ENCODE measurements at regions not wholly inside any gene's neighbourhood (a gene's known extent, or its start where the extent isn't known, plus 50 kb on each side); places are given as distances from the start of the nearest gene placed in this dataset.
"Not testable (repeated sequence)": the region's sequence is repeated elsewhere in the genome, so short reads cannot be mapped to it uniquely, and the experiment has no call there.

DNA sequence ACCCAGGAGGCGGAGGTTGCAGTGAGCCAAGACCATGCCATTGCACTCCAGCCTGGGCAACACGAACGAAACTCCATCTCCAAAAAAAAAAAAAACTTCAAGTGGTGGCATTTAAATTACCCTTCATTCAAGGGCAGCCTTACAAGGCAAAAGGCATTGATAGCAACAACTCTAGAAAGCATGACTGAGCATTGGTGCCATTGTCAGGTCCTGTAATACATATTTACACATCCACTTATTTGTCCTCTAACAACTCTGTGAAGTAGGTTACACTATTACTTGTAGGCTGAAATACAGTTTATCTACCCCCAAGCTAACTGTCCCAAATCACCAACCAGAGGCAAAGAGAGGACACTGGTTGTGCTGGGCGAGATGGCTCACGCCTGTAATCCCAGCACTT is 52.7 kb upstream of the LARP1 start:
- no peak for FAIRE-seq

DNA sequence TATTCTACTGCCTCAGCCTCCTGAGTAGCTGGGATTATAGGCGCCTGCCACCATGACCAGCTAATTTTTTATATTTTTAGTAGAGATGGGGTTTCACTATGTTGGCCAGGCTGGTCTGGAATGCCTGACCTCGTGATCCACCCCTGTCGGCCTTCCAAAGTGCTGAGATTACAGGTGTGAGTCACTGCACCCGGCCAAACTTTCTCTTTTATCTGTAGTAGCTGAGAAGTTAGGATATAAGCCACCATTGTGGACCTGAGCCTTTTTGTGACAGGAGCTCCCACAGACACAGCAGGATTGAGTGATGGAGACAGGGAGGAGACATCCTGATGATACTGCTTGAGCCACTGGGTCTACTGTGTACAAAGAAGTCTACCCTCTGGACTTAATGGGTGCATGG is 53.5 kb upstream of the LARP1 start:
- not testable (repeated sequence) for FAIRE-seq

DNA sequence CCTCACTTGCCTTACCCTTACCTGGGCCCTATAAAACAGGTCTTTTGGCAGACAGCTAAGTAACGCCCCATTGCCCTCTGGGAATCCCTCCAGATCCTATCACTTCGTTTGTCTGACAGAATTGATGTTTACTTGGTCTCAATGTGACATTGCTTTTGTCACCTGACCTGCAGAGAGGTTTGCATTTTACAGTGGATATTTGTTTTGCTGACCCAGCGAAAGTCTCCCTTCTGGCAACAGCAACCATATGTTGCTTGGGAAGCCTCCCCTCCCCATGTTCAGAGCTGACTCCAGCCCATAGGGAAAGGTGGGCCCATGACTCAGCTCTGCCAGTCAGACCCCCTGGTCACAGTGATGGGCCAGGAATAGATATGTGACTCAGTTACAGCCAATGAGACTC is 54.0 kb upstream of the LARP1 start:
- FAIRE-seq = no peak

DNA sequence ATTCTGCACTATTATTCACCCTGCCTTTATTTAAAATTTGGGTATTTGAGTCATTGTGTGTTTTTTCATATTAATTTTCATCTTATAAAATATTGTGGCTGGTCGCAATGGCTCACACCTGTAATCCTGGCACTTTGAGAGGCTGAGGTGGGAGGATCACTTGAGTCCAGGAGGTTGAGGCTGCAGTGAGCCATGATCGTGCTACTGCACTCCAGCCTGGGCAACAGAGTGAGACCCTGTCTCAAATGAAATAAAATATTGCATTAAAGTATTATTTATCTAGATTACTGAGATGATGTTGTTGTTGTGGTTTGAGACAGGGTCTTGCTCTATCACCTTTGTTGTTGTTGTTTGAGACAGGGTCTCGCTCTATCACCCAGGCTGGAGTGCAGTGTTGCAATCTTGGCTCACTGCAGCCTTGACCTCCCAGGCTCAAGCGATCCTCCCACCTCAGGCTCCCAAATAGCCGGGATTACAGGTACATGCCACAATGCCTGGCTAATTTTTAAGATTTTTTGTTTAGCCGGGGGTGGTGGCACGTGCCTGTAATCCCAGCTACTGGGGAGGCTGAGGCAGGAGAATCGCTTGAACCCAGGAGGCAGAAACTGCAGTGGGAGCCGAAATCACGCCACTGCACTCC is 54.8 kb upstream of the LARP1 start:
- not testable (repeated sequence) for FAIRE-seq

DNA sequence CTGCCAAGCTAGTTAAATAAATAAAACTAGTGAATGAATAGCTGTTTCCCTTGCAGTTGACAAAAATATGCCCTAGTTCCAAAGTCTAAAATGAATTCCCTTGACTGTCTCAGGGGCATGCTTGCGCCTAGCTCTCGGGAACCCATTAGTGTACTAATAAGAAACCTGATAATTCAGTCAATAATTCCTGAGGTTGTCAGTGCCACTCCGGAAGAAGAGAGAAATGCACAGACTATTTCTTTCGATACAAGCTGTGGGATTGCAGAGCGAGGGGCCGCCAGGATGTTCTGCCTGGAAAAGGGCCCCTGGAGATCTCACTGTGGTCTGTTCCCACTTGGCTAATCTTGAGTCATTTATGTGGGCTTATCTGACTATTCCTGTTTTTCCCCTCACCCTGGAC is 56.4 kb upstream of the LARP1 start:
- FAIRE-seq = no peak

DNA sequence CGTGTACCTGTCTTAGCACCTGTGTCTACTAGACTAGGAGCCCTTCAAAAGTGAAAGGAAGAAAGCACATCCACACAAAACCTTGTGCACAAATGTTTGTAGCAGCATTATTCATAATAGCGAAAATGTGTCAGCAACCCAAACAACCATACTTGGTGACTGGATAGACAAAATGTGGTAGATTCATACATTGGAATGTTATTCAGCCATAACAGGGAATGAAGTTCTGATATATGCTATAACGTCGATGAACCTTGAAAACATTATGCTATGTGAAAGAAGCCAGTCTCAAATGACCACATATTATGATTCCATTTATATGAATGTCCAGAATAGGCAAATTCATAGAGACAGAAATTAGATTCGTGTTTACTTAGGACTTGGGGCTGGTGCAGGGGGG is 57.8 kb upstream of the LARP1 start:
- FAIRE-seq = no peak

DNA sequence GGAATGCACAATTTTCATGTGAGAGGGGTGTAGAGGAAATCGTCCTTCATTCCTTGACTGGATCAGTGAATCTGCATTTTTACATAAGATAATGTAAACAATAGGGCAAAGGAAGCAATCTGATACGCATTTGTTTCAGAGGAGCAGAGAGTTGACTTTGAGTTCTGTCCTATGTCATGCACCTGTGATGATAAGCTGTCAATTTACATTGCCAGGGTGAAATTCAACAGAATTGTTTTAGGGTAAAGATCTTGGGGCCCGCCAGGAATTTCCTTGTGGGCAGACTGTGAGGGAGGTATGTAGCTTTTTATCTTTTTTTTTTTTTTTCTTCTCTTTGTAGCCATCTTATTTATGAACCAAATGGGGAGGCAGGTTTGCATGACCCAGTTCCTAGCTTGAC is 58.3 kb upstream of the LARP1 start:
- FAIRE-seq = no peak

DNA sequence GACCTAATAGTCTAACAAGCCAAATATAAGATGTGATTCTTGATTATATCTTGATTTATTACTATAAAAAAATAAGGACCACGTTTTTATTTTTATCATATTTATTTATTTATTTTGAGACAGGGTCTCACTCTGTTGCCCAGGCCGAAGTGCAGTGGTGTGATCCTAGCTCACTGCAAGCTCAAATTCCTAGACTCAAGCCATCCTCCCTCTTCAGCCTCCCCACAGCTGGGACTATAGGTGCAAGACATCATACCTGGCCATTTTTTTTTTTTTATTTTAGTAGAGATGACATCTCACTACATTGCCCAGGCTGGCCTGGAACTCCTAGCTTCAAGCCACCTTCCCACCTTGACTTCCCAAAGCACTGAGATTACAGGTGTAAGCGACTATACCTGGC is 61.0 kb upstream of the LARP1 start:
- no peak for FAIRE-seq

DNA sequence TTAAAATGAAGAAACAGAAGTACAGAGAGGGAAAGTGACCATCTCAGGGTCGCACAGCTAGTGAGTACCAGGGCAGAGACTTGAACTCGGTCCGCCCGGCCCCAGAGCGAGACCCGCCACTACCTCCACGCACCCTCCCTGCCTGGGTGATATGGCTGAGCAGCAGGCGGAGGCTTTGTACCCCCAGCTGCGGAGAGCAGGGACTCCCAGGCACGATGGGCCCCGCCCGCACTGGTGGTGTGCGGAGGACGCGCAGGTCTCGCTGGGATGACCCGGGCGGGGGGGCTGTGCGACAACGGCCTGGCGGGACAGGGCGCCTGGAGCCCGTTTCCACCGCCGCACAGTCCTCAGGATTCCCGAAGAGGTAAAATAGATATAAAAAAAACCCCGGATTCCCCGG is 64.7 kb upstream of the LARP1 start:
- FAIRE-seq = no peak

DNA sequence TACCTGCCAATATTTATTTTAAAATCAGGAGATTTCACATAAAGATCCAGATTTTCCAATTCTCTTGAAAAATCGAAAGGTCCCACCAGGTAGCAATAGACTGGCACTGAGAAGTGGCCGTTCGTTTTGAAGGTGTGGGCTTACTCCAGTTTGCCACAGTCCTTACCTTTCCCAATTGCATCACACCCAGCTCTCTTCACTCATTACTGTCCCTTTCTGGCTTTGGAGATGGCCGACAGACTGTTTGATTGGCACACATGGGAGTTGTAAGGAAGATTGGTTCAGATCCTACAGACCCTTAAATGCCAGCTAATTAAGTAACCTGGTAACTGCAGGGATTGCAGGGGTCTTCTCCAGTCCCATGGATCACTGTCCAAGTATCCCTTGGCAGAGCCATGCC is 68.7 kb upstream of the LARP1 start:
- FAIRE-seq = no peak

DNA sequence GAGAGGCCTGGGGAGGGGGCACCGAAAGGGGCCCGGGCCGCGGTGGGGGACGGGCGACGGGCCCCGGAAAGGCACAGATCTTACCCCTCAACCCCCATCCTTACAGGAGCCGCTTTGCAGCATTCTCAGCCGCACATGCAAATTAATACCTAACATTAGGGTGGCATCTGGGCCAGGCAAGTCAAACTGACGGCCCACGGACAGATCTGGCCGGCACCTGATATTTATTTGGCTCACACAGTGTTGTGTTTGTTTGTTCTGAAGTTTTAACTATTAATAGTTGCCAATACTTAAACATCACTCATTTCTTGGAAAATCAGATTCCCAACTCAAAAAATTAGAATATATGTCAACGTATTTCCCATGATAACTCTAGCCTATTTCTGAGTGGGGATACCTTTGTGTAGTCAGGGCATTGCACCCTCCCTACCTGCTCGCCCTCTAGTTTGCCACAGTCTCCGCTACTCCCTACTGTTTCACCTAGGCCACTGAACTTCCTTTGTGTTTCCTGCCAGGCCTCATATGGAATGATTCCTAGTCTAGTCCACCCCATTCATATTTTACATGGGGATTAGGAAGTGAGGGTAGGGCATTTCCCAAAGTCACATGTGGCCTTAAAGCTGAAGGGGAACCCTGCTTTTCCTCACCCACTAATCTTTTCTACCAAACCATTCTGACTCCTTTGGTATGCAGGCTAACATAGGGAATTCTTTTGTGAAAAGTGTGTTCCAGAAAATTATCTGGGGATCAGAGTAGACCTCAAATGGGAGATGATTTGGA is 71.9 kb upstream of the LARP1 start:
- no peak for FAIRE-seq

DNA sequence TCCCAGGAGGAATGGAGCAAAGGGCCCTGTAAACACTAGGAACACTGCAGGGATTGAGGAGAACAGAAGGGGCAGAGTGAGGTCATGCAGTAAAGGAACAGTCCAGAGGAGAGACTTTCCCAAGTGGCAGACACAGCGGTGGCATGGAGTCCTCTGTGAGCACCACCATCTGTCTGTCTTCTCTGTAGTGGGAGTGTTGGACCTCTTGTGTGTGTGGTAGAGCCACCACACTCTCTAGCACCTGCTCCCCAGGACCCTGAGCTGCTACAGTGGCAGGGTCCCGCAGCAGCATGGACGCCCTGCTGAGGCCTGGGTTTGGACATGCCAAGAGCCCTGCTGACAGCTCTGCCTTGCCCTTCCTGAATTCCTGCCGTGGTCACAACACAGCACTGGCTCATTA is 75.7 kb upstream of the LARP1 start:
- FAIRE-seq = no peak

DNA sequence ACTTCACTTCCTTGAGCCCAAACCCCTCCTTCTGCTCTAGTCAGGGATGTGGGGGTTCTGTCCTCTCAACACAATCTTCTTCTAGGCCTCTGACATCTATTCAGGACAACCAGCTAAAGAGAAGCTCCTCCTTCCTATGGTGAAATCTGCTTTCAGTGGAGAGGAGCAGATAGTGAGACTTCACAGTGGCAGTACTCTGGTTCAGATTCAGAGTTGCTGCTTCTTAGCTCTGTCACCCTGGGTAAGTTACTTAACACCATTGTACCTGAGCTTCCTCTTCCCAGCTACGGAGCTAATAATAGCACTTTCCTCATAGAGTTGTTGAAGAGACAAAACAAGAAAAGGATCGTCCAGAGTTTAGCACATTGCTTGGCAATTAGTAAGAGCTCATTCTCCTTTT is 77.3 kb upstream of the LARP1 start:
- no peak for FAIRE-seq

DNA sequence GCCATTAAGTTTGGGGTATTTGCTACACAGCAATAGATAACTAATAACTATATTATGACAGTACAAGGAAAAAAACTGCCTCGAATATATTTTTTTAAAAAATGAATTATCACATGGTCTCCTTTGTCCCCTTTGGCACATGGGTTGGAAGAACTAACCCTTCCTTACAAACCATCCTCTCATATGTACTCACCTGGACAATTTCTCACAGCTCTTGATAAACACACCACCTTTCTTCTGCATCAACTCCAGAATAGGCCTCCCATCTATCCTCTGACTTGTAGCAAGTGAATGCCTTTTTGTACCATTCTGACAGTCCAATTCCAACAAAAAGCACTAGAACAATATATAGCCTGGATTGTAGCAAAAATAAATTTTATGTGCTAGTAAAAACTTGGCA is 78.7 kb upstream of the LARP1 start:
- no peak for FAIRE-seq

DNA sequence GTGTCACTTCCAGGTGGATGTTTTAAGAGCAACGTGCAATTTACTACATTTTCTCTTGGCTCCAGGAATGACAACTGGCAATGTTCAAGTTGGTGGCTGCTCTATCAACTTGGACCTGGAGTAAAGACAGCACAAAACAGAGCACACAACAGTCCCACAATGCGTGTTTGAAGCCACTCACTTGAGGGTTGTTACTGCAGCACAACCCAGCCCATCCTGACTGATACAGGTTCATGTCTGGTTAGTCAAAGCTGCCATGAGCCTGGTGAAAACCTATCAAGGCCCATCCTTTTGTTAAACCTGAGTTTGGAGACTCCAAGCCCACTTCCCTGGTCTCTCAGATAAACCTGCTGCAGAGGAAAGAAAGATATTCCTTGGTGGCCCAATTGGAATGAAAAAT is 81.1 kb upstream of the LARP1 start:
- no peak for FAIRE-seq

DNA sequence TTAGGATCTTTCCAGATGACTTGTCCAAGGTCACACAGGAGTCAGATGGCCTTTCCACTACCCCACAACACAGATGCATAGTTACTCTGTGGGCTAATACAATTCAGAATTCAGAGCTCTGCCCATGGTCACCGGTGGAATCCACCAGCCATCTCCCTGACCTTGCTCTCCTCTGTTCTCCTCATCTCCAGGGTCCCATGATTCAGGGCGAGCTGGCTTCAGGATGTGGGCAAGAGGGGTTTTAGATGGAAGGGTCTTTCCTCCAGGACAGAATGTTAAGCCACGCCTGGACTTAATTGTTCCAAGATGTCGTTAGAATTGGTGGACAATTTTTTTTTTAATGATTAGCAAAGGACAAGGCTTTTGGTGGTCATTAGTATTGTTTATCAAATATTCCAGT is 81.7 kb upstream of the LARP1 start:
- FAIRE-seq = no peak

DNA sequence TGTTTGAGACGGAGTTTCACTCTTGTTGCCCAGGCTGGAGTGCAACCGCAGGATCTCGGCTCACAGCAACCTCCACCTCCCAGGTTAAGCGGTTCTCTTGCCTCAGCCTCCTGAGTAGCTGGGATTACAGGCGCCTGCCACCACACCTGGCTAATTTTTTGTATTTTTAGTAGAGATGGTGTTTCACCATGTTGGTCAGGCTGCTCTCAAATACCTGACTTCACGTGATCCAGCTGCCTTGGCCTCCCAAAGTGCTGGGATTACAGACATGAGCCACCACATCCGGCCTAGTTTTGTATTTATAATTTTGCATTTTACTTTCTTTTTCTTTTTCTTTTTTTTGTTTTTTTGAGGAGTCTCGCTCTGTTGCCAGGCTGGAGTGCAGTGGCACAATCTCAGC is 85.3 kb upstream of the LARP1 start:
- FAIRE-seq = not testable (repeated sequence)

DNA sequence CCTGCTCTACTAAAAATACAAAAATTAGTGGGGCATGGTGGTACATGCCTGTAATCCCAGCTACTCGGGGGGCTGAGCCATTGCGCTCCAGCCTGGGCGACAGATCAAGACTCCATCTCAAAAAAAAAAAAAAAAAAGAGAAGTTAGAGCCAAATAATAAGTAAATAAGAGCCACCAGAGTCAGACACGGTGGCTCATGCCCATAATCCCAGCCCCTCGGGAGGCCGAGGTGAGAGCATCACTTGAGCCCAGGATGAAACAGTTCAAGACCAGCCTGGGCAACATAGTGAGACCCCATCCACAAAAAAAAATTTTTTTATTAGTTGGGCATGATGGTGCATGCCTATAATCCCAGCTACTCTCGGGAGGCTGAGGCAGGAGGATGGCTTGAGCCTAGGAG is 85.8 kb upstream of the LARP1 start:
- no peak for FAIRE-seq

DNA sequence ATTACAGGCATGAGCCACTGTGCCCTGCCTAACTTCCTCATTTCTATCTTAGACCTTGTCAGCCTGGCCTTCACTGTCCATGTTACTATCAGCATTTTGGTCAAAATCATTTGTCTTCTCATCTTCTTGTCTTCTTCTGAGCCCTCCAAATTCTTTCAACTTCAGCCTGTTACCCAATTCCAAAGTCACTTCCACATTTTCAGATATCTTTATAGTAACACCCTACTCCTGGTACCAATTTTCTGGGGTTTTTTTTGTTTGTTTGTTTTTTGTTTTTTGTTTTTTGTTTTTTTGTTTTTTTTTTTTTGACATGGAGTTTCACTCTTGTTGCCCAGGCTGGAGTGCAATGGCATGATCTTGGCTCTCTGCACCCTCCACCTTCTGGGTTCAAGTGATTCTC is 90.3 kb upstream of the LARP1 start:
- no peak for FAIRE-seq

DNA sequence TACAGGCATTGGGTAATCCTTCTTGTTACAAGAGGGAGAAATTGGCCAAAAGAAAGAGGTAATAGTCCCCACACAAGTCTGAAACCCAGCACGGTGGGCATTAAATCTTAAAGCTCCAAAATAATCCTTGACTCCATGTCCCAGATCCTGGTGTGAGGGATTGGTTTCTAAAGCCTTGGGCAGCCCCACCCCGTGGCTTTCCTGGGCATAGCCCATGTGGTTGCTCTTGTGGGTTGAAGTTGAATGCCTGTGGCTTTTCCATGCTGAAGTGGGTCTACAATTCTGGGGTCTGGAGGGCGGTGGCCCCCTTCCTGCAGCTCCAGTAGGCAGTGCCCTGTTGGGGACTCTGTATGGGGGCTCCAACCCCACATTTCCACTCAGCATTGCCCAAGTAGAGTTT is 91.8 kb upstream of the LARP1 start:
- no peak for FAIRE-seq

DNA sequence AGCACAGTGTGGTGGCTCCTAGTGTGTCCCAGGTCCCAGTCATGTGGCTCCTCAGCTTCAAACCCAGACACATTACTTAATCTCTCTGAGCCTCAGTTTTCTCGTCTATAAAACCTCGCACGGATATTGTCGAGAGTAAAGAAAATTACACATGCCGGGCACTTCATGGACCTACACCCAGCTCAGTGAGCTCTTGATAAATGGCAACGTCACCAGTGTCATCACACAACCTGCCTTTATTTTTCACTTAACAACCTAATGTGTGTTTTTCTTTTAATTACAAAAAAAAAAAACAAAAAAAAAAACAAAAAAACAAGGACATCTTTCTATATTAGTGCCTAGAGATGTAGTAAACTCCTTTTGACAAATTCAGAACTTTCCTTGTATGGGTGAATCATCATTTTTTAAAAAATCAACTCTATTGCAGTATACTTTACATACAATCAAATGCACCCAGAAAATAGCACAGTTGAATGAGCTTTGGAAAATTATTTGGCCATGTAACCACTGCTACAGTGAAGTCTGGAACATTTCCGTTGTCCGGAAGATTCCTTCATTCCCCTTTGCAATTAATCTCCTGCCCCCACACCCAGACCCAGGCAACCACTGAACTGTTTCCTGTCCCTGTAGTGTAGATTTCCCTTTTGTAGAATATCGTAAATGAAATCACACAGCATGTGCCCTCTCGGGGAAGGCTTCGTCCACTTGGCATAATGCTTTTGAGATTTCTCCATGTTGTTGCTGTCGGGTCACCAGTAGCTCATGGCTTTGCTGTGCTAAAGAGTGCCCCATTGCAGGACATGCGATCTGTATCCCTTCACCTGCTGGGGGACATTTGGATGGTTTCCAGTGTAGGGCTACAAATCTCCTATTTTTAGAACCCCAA is 100.4 kb upstream of the LARP1 start:
- FAIRE-seq = no peak

DNA sequence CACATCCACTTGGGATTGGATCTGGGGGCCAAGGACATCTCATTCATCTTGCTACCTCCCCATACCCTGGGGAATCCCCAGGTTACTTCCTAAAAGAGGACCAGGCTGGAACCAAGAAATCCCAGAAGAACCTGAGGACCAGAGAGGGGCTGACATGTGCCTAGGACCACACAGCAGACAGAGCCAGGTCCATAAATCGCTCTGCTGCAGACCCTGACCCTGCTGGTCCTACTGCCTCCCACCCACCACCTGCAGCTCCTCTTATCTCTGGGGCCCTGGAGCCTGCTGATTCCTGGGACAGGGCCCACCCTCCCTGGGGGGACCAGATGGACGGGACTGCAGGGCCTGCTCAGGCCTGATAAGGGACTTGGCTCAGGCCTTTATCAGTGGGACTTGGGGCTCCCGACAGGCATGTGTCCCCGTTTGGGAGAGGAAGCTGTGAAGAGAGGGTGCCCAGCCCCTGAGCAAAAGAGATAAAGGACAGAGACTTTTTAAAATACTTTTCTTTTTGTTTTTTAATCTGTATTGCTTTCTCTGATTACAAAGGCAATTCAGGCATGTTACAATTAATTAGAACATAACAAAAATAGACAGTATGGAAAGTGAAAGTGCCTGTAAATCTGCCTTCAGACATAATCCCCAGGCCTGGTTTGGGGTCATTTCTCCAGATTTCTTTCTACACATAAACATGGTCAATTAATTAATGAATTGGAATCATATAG is 101.3 kb upstream of the LARP1 start:
- no peak for FAIRE-seq

DNA sequence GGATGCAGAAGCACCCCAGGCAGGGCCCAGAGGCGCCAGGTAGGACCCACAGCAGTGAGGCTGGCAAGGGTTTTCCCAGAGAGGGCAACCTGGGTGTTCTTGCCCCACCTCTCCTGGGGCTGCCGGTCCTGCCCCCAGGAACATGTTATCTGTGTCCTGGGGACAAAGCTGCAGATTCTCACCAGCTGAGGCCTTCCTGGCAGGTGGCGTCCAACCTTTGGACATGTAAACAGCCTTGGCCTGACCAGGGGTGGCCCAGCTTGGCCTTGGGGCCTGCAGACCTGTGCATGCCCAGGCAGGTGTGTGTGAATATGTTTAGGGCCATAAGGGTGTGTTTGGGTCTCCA is 101.8 kb upstream of the LARP1 start:
- FAIRE-seq = no peak
